H9 (cell line): ENCODE measurements at regions not wholly inside any gene's neighbourhood (a gene's known extent, or its start where the extent isn't known, plus 50 kb on each side); places are given as distances from the start of the nearest gene placed in this dataset.

Experiments
- DNase-seq: peaks from one replicate; pipeline ENCODE4 v3.0.0-alpha.2; 2017
- H2AFZ ChIP-seq: one replicate; pipeline ENCODE4 v1.6.1; 2013; ENCODE audit warnings: mild to moderate bottlenecking, low read length, control low read depth, moderate library complexity
- H2AK5ac ChIP-seq: 2 replicates; pipeline ENCODE4 v1.6.1; 2013; ENCODE audit warnings: low read length, control low read depth, mixed read lengths; ENCODE audit not compliant: insufficient read length
- H2BK120ac ChIP-seq: one replicate; pipeline ENCODE4 v1.6.1; 2013; ENCODE audit warnings: low read depth, mild to moderate bottlenecking, low read length, control low read depth, inconsistent platforms; ENCODE audit not compliant: poor library complexity, severe bottlenecking
- H2BK12ac ChIP-seq: 2 replicates; pipeline ENCODE4 v1.6.1; 2013; ENCODE audit warnings: low read length, control low read depth, mixed read lengths, low read depth; ENCODE audit not compliant: insufficient read length
- H2BK15ac ChIP-seq: 2 replicates; pipeline ENCODE4 v1.6.1; 2013; ENCODE audit warnings: low read depth, low read length, control low read depth
- H2BK20ac ChIP-seq: one replicate; pipeline ENCODE4 v1.6.1; 2013; ENCODE audit warnings: low read depth, mild to moderate bottlenecking, low read length, control low read depth, inconsistent platforms; ENCODE audit not compliant: poor library complexity, severe bottlenecking
- H2BK5ac ChIP-seq: 2 replicates; pipeline ENCODE4 v1.6.1; 2013; ENCODE audit warnings: low read length, control low read depth, mixed read lengths; ENCODE audit not compliant: insufficient read length
- H3K14ac ChIP-seq: 2 replicates; pipeline ENCODE4 v1.6.1; 2013; ENCODE audit warnings: low read length, control low read depth; ENCODE audit not compliant: insufficient read depth
- H3K18ac ChIP-seq: 2 replicates; pipeline ENCODE4 v1.6.1; 2013; ENCODE audit warnings: low read depth, mild to moderate bottlenecking, mixed read lengths, low read length, control low read depth; ENCODE audit not compliant: insufficient read length
- H3K23ac ChIP-seq: 2 replicates; pipeline ENCODE4 v1.6.1; 2013; ENCODE audit warnings: low read length, control low read depth, mixed read lengths, low read depth; ENCODE audit not compliant: insufficient read length
- H3K23me2 ChIP-seq: 2 replicates; pipeline ENCODE4 v1.6.1; 2013; ENCODE audit warnings: low read depth, mild to moderate bottlenecking, mixed read lengths, low read length, control low read depth; ENCODE audit not compliant: insufficient read length, poor library complexity, severe bottlenecking
- H3K27ac ChIP-seq: 2 replicates; pipeline ENCODE4 v1.5.1; 2013; ENCODE audit warnings: low read length, control low read depth, mixed read lengths, low read depth; ENCODE audit not compliant: insufficient read length
- H3K27me3 ChIP-seq: 2 replicates; pipeline ENCODE4 v1.6.1; 2013; ENCODE audit warnings: low read length, control low read depth, inconsistent platforms; ENCODE audit not compliant: insufficient read depth
- H3K4ac ChIP-seq: 2 replicates; pipeline ENCODE4 v1.6.1; 2013; ENCODE audit warnings: low read depth, mild to moderate bottlenecking, control low read depth, inconsistent platforms, low read length, moderate library complexity
- H3K4me1 ChIP-seq: 2 replicates; pipeline ENCODE4 v1.6.1; 2013; ENCODE audit warnings: low read length, control low read depth, inconsistent platforms; ENCODE audit not compliant: insufficient read depth
- H3K4me2 ChIP-seq: 2 replicates; pipeline ENCODE4 v1.6.1; 2013; ENCODE audit warnings: low read length, control low read depth, mixed read lengths; ENCODE audit not compliant: insufficient read length, insufficient read depth
- H3K56ac ChIP-seq: 2 replicates; pipeline ENCODE4 v1.6.1; 2013; ENCODE audit warnings: low read depth, mild to moderate bottlenecking, mixed read lengths, low read length, control low read depth; ENCODE audit not compliant: insufficient read length
- H3K79me1 ChIP-seq: 2 replicates; pipeline ENCODE4 v1.6.1; 2013; ENCODE audit warnings: low read depth, mild to moderate bottlenecking, moderate library complexity, low read length, control low read depth, inconsistent platforms; ENCODE audit not compliant: insufficient read depth, poor library complexity, severe bottlenecking
- H3K79me2 ChIP-seq: 2 replicates; pipeline ENCODE4 v1.6.1; 2013; ENCODE audit warnings: low read length, control low read depth, inconsistent platforms; ENCODE audit not compliant: insufficient read depth
- H3K9ac ChIP-seq: 2 replicates; pipeline ENCODE4 v1.6.1; 2013; ENCODE audit warnings: low read length, control low read depth, mixed read lengths; ENCODE audit not compliant: insufficient read length; ENCODE audit errors: extremely low read depth
- H3K9me3 ChIP-seq: one replicate; pipeline ENCODE4 v1.6.1; 2013; ENCODE audit warnings: low read depth, low read length, inconsistent platforms; ENCODE audit not compliant: control insufficient read depth
- H3T11ph ChIP-seq: one replicate; pipeline ENCODE4 v1.6.1; 2013; ENCODE audit warnings: mild to moderate bottlenecking, low read length, control low read depth, inconsistent platforms
- H4K20me1 ChIP-seq: one replicate; pipeline ENCODE4 v1.6.1; 2013; ENCODE audit not compliant: control insufficient read depth, insufficient read length, insufficient read depth
- H4K5ac ChIP-seq: 2 replicates; pipeline ENCODE4 v1.6.1; 2013; ENCODE audit warnings: low read depth, mild to moderate bottlenecking, mixed read lengths, low read length, control low read depth; ENCODE audit not compliant: insufficient read length
- H4K8ac ChIP-seq: replicated peaks from 2 replicates; pipeline ENCODE4 v1.6.1; 2013; ENCODE audit warnings: low read length, control low read depth, mixed read lengths, low read depth; ENCODE audit not compliant: insufficient read length
- H4K91ac ChIP-seq: 2 replicates; pipeline ENCODE4 v1.6.1; 2013; ENCODE audit warnings: low read depth, mild to moderate bottlenecking, moderate library complexity, mixed read lengths, low read length, control low read depth; ENCODE audit not compliant: insufficient read length
- H3K27ac Mint-ChIP-seq, 3 experiments: 2 replicates in 2 of 3; 3 replicates in 1 of 3; pipeline ENCODE4 v1.8.0; 2020 to 2021; ENCODE audit warnings: mixed read lengths in 3 of 3, mild to moderate bottlenecking in 1 of 3, moderate library complexity in 1 of 3
- H3K27me3 Mint-ChIP-seq: 2 replicates; pipeline ENCODE4 v1.8.0; 2021; ENCODE audit warnings: low read depth, mild to moderate bottlenecking, moderate library complexity, mixed read lengths
- H3K36me3 Mint-ChIP-seq, 3 experiments: 2 replicates in 2 of 3; 3 replicates in 1 of 3; pipeline ENCODE4 v1.8.0; 2020 to 2021; ENCODE audit warnings: low read depth in 3 of 3, mixed read lengths in 3 of 3; ENCODE audit not compliant: insufficient read depth in 1 of 3
- H3K4me1 Mint-ChIP-seq, 2 experiments: 2 replicates each; pipeline ENCODE4 v1.8.0; 2020; ENCODE audit warnings: mixed read lengths in 2 of 2
- H3K4me3 Mint-ChIP-seq, 2 experiments: 2 replicates in 1 of 2; 3 replicates in 1 of 2; pipeline ENCODE4 v1.8.0; 2020 to 2021; ENCODE audit warnings: mild to moderate bottlenecking in 2 of 2, mixed read lengths in 2 of 2, moderate library complexity in 1 of 2
- H3K9me3 Mint-ChIP-seq, 2 experiments: 2 replicates in 1 of 2; 3 replicates in 1 of 2; pipeline ENCODE4 v1.8.0; 2020; ENCODE audit warnings: mild to moderate bottlenecking in 2 of 2, mixed read lengths in 2 of 2, moderate library complexity in 1 of 2
- CTCF ChIP-seq: fragments of 200-600 bp; sonication (generic); conservative IDR thresholded peaks from 3 replicates; pipeline ENCODE4 v1.8.0; 2021; ENCODE audit warnings: antibody characterized with exemption, mild to moderate bottlenecking
- WGBS: extraction: QIAGEN DNeasy Blood & Tissue Kit; methylation state at CpG from one replicate; pipeline ENCODE4 v1.1.7; 2013; ENCODE audit warnings: missing lambda C conversion rate, low lambda C conversion rate, mixed read lengths; ENCODE audit not compliant: insufficient read length; ENCODE audit errors: extremely low coverage; 5-methylcytosine and 5-hydroxymethylcytosine counted together

GRCh38 chr1:223478606-223479005, 85.4 kb downstream of the CCDC185 start:
- no peak overlapping the region for H4K5ac ChIP-seq
- H3K23ac ChIP-seq, result no peak overlapping the region
- no peaks in the 10 kb centered on the region for H3K79me1 ChIP-seq
- H2BK12ac ChIP-seq, result no peak overlapping the region
- no peaks in the 10 kb centered on the region for H3K79me2 ChIP-seq
- H3K27me3 ChIP-seq, result no peaks in the 10 kb centered on the region
- no peak overlapping the region for H4K8ac ChIP-seq
- no peak overlapping the region for H3K4me3 Mint-ChIP-seq
- H2BK15ac ChIP-seq, result no peak overlapping the region
- no peak overlapping the region for H3K18ac ChIP-seq
- H3K27ac ChIP-seq, result no peak overlapping the region
- H3K14ac ChIP-seq, result no peak overlapping the region
- H3K9me3 Mint-ChIP-seq, result no peaks in the 10 kb centered on the region
- H2BK5ac ChIP-seq, result no peak overlapping the region
- no peaks in the 10 kb centered on the region; a peak in 1 of 7 replicates for H3K36me3 Mint-ChIP-seq
- no peak overlapping the region for H2BK120ac ChIP-seq
- H4K20me1 ChIP-seq, result peaks cover 2% of the 10 kb centered on the region
- no peak for TF ChIP-seq CTCF
- H3K4me1 Mint-ChIP-seq, result peaks cover 14 to 16% of the 10 kb centered on the region in 2 experiments
- H3K9ac ChIP-seq, result no peak overlapping the region
- H3K4ac ChIP-seq, result no peak overlapping the region
- H3K4me2 ChIP-seq, result no peak overlapping the region
- no peaks in the 10 kb centered on the region for H3K9me3 ChIP-seq
- H3K56ac ChIP-seq, result no peak overlapping the region
- no peak overlapping the region for H3K27ac Mint-ChIP-seq
- WGBS, result 100% methylated on average over 2 of the region's 10 CpGs
- no peak overlapping the region for H2AK5ac ChIP-seq
- no peak for DNase-seq
- H3K27me3 Mint-ChIP-seq, result peaks cover 24% of the 10 kb centered on the region
- H2AFZ ChIP-seq, result no peak overlapping the region
- no peak overlapping the region for H3T11ph ChIP-seq
- no peak overlapping the region for H2BK20ac ChIP-seq
- no peaks in the 10 kb centered on the region for H3K23me2 ChIP-seq
- no peak overlapping the region for H4K91ac ChIP-seq
- H3K4me1 ChIP-seq, result peaks cover 3% of the 10 kb centered on the region; the same call in 1 of the 2 replicates
